Epithelial cell of esophagus (primary cell): ENCODE measurements at regions not wholly inside any gene's neighbourhood (a gene's known extent, or its start where the extent isn't known, plus 50 kb on each side); places are given as distances from the start of the nearest gene placed in this dataset.
"Not testable (repeated sequence)": the region's sequence is repeated elsewhere in the genome, so short reads cannot be mapped to it uniquely, and the experiment has no call there.

ENCODE experiments used
- DNase-seq: peaks from one replicate; pipeline ENCODE4 v3.0.0; 2010; ENCODE audit warnings: low read depth
- H3K4me3 ChIP-seq: 2 replicates; pipeline ENCODE4 v1.5.1; 2011; ENCODE audit warnings: mild to moderate bottlenecking, low read length, control low read depth
- TF ChIP-seq, protein P1 (sequence below): IDR thresholded peaks from 2 replicates; pipeline ENCODE4 v1.5.1; 2011; ENCODE audit warnings: low read depth, mild to moderate bottlenecking, low read length, control low read depth, inconsistent platforms; ENCODE audit not compliant: insufficient read depth; ENCODE audit errors: missing control alignments

DNA sequence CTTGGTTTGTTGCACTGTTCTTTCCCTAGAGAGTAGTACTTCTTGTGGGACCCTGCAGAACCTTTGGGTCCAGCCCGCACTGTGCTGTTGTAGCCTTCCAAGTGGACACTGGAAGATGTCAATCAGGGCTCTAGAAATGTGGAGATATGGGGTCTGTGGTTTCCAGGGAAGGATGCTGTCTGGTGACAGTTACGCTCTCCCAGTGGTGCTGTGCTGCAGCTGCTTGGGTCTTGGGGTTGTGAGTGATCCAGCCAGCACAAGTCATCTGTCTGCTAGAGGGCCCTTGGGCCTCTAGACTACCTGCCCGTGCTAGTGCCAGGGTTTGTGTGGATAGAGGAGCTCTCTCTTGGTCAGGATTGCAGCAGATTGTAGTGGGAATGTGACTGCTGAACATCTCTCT is 484.5 kb downstream of the DMAC1 start:
- TF ChIP-seq, protein P1, sequence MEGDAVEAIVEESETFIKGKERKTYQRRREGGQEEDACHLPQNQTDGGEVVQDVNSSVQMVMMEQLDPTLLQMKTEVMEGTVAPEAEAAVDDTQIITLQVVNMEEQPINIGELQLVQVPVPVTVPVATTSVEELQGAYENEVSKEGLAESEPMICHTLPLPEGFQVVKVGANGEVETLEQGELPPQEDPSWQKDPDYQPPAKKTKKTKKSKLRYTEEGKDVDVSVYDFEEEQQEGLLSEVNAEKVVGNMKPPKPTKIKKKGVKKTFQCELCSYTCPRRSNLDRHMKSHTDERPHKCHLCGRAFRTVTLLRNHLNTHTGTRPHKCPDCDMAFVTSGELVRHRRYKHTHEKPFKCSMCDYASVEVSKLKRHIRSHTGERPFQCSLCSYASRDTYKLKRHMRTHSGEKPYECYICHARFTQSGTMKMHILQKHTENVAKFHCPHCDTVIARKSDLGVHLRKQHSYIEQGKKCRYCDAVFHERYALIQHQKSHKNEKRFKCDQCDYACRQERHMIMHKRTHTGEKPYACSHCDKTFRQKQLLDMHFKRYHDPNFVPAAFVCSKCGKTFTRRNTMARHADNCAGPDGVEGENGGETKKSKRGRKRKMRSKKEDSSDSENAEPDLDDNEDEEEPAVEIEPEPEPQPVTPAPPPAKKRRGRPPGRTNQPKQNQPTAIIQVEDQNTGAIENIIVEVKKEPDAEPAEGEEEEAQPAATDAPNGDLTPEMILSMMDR = no peak

DNA sequence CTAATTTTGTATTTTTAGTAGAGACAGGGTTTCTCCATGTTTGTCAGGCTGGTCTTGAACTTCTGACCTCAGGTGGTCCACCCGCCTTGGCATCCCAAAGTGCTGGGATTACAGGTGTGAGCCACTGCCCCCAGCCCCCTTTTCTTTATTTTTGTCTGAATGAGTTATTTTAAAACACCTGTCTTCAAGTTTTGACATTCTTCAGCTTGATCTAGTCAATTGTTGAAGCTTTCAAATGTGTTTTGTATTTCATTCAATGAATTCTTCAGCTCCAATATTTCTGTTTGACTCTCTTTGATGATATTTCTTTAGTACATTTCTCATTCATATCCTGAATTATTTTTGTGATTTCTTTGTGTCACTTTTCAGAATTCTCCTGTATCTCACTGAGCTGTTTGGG is 486.2 kb downstream of the DMAC1 start:
- H3K4me3 ChIP-seq = no peak overlapping the region

More for the DNA sequence above, 484.5 kb downstream of the DMAC1 start:
- H3K4me3 ChIP-seq = no peak overlapping the region
- DNase-seq = no peak

DNA sequence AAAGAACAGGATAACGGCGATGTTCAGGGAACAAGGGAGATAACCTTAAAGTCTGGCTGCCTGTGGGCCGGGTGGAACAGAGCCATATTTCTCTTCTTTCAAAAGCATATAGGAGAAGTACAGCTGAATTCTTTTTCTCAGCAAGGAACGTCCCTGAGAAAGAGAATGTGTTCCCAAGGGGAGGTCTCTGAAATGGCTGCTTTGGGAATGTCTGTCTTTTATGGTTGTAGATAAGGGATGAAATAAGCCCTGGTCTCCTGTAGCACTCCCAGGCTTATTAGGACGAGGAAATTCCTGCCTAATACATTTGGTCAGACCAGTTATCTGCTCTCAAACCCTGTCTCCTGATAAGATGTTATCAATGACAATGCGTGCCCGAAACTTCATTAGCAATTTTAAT is 490.5 kb downstream of the DMAC1 start:
- not testable (repeated sequence) for H3K4me3 ChIP-seq, DNase-seq

More for the DNA sequence above, 486.2 kb downstream of the DMAC1 start:
- DNase-seq = no peak
- TF ChIP-seq, protein P1 = no peak

DNA sequence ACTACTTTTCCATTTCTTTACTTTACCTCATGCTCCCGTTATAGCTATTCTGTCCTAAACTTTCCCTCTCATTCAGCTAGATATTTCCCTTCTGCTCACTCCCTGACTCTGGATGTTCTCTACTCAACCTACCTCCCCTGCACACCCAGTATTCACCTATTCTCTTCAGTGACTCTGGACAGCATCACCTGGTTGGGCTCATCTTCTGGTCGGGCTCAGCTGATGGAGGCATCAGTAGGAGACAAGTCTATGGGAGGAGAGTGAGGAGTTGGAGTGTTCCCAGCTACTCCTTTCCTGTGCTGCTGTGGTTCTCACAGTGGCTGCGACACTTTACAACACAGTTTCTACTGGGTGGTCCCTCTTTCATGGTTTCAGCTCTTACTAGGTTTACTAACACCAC is 493.9 kb downstream of the DMAC1 start:
- DNase-seq = no peak
- H3K4me3 ChIP-seq = no peak overlapping the region
- TF ChIP-seq, protein P1 = no peak

DNA sequence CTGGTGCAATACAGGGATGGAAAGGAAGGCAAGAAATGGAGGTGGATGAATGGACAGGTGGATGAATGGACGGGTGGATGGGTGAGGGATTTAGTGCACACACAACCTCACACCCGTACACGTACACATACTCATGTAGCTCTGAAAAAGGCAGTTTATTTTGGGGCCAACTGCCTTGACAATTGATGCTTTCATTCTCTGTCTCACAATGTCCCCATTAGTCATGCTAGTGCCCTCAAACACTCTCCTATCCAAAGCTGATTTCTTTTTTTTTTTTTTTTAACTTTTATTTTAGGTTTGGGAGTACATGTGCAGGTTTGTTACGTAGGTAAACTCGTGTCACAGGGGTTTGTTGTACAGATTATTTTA is 495.0 kb downstream of the DMAC1 start:
- TF ChIP-seq, protein P1 = no peak
- DNase-seq = no peak
- H3K4me3 ChIP-seq = no peak overlapping the region

DNA sequence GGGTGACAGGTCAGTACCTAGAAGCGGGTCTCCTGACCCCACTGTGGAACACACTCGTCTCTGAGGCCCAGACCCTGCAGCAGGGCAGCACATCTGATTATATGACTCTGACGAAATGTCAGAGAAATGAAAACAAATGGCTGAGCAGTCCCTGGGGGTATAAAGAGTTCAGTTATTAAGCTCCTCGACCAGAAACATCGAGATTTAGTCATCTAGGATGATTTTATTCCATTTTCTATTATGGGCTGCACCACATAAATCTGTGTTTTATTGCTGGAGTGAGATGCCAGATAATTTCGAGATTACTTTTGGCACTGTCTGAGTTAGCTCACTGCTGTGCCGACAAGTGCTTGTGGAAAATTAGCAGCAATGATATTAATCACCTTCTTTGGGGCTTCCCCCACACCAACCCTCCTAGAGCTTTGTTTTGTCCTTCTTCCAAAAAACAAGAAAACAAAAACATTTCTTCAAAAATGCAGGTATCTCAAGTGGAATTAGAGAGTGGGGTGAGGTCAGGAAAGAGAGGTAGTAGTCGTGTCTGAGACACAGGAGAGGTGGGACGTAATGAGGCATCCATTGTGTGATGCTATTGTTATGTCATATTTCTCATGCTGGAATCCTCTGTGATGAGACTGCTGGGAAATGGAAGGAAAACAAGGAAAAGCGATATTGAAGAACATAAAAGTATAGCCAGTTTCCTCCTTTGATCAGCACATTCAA is 495.5 kb downstream of the DMAC1 start:
- TF ChIP-seq, protein P1 = no peak
- DNase-seq = no peak
- H3K4me3 ChIP-seq = no peak overlapping the region

DNA sequence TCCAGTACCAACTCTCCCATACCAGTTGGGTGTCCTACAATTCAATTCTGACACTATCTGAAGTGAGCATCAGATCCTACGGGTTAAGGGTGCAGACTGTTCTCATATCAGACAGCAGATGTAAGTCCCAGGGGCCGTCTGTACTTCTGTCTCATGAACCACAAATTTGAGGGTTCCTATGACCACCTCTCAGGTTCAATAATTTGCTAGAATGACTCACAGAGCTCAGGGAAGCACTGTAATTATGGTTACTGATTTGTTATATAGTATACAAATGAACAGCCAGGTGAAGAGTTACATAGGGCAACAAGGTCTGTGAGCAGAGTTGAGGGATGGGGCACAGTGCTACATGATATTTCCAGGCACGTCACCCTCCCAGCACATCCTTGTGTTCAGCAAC is 499.1 kb downstream of the DMAC1 start:
- H3K4me3 ChIP-seq = no peak overlapping the region
- TF ChIP-seq, protein P1 = no peak
- DNase-seq = no peak

DNA sequence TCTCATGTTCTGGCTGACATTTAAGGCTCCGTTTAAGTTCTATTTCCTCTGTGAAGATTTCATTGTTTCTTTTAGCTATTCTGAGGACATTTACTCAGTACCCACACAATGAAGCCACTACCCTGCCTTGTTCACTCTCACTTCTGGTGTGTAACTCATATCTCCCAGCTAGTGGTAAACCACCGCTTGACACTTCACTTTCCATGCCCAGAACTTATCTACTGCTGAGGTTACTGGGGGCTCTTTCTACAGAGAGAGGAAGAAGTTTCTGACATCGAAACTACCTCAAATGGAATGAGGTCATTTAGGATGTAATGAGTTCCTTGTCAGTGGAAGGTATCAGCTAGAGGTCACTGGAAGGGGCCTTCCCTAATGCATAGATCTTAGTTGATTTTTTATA is 501.5 kb downstream of the DMAC1 start:
- TF ChIP-seq, protein P1 = no peak
- DNase-seq = no peak

More for the DNA sequence above, 501.5 kb downstream of the DMAC1 start:
- H3K4me3 ChIP-seq = no peak overlapping the region
